PC-9 (cell line): ENCODE measurements at regions not wholly inside any gene's neighbourhood (a gene's known extent, or its start where the extent isn't known, plus 50 kb on each side); places are given as distances from the start of the nearest gene placed in this dataset.

Source experiments
- BruUV-seq: library from RNA; stranded (reverse); fragments of 400-500 nt; replicated peaks from 2 replicates; lab custom pipeline; 2021; lab: Mats Ljungman, UMichigan
- CTCF ChIA-PET: fragments of 300-600 bp; sonication (Branson Sonifier 250); formaldehyde crosslinking; loops from one replicate; lab custom pipeline; 2022; ENCODE audit warnings: antibody characterized with exemption; lab: Charles Lee
- POLR2A ChIA-PET: fragments of 300-600 bp; sonication (Branson Sonifier 250); formaldehyde crosslinking; loops from one replicate; lab custom pipeline; 2022; ENCODE audit warnings: antibody characterized with exemption; ENCODE audit not compliant: unreplicated experiment; lab: Charles Lee
- DNase-seq, 2 experiments: peaks; one replicate each; pipeline versions ENCODE4 v3.0.0 to v3.0.0-alpha.2; 2015 to 2022; ENCODE audit warnings: mixed read lengths in 1 of 2
- H2AFZ ChIP-seq: fragments of 200-600 bp; sonication (generic); 2 replicates; pipeline ENCODE4 v1.8.1; 2017; ENCODE audit warnings: antibody characterized with exemption
- H3F3A ChIP-seq: fragments of 200-600 bp; sonication (generic); 2 replicates; pipeline ENCODE4 v1.8.1; 2017; ENCODE audit warnings: antibody characterized with exemption, mild to moderate bottlenecking, low read depth; ENCODE audit not compliant: insufficient read depth
- H3K27ac ChIP-seq: fragments of 200-600 bp; sonication (generic); 2 replicates; pipeline ENCODE4 v1.6.1; 2016; ENCODE audit warnings: mixed run types
- H3K27me3 ChIP-seq: fragments of 200-600 bp; sonication (generic); 2 replicates; pipeline ENCODE4 v1.6.1; 2016; ENCODE audit warnings: low read depth, mixed run types; ENCODE audit not compliant: insufficient read depth
- H3K36me3 ChIP-seq: fragments of 200-600 bp; sonication (generic); 2 replicates; pipeline ENCODE4 v1.6.1; 2016; ENCODE audit warnings: low read depth, mixed run types
- H3K4me1 ChIP-seq: fragments of 200-600 bp; sonication (generic); replicated peaks from 2 replicates; pipeline ENCODE4 v1.6.1; 2016; ENCODE audit warnings: mixed run types; ENCODE audit not compliant: insufficient read depth
- H3K4me2 ChIP-seq: fragments of 200-600 bp; sonication (generic); 2 replicates; pipeline ENCODE4 v1.6.1; 2017; ENCODE audit warnings: mixed run types
- H3K4me3 ChIP-seq: fragments of 200-600 bp; sonication (generic); 2 replicates; pipeline ENCODE4 v1.6.1; 2016; ENCODE audit warnings: mixed run types
- H3K79me2 ChIP-seq: fragments of 200-600 bp; sonication (generic); 2 replicates; pipeline ENCODE4 v1.6.1; 2017; ENCODE audit warnings: low read depth, mixed run types
- H3K9me2 ChIP-seq: fragments of 200-600 bp; sonication (generic); 2 replicates; pipeline ENCODE4 v1.8.1; 2017; ENCODE audit warnings: mild to moderate bottlenecking; ENCODE audit not compliant: insufficient read depth
- H3K9me3 ChIP-seq: fragments of 200-600 bp; sonication (generic); 2 replicates; pipeline ENCODE4 v1.8.1; 2016; ENCODE audit warnings: low read depth; ENCODE audit not compliant: insufficient read depth
- H4K20me1 ChIP-seq: fragments of 200-600 bp; sonication (generic); 2 replicates; pipeline ENCODE4 v1.8.1; 2017; ENCODE audit not compliant: insufficient read depth
- EZH2 ChIP-seq: fragments of 200-600 bp; sonication (generic); IDR thresholded peaks from 2 replicates; pipeline ENCODE4 v1.8.0; 2017; ENCODE audit warnings: antibody characterized with exemption, low read depth
- intact Hi-C: fragments of 100-400 bp; cut with micrococcal nuclease; formaldehyde crosslinking; loops from one replicate; pipeline ENCODE4 v1.10.0; 2022; ENCODE audit not compliant: unreplicated experiment
- TF ChIP-seq, protein P1 (sequence below): fragments of 200-600 bp; sonication (generic); conservative IDR thresholded peaks from 2 replicates; pipeline ENCODE4 v1.6.1; 2017; ENCODE audit warnings: mixed run types, antibody characterized with exemption, mild to moderate bottlenecking, moderate library complexity

DNA sequence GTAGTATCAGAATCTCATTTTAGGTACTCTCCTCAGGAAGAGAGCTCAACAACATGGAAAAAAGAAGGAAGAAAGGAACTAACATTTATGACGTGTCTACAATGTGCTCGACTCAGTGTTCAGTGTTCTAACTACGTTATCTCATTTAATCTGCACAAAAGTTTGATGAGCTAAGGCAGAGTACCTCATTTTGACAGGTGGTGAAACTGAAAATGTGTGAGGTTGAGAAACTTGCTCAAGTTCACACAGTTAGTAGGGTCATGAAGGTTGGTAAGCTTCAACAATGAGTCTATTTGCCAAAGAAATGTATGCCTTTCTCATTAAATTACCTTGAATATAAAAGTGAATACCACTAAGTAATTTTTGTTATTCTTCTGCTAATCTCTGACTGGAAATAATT, 165.1 kb downstream of the CAAP1 start:
- ChIA-PET CTCF (no interaction called here), POLR2A (no interaction called here)
- no peaks in the 10 kb centered on the region for H3K9me3 ChIP-seq
- H3K79me2 ChIP-seq = no peaks in the 10 kb centered on the region
- no peak overlapping the region for H2AFZ ChIP-seq
- TF ChIP-seq, protein P1, sequence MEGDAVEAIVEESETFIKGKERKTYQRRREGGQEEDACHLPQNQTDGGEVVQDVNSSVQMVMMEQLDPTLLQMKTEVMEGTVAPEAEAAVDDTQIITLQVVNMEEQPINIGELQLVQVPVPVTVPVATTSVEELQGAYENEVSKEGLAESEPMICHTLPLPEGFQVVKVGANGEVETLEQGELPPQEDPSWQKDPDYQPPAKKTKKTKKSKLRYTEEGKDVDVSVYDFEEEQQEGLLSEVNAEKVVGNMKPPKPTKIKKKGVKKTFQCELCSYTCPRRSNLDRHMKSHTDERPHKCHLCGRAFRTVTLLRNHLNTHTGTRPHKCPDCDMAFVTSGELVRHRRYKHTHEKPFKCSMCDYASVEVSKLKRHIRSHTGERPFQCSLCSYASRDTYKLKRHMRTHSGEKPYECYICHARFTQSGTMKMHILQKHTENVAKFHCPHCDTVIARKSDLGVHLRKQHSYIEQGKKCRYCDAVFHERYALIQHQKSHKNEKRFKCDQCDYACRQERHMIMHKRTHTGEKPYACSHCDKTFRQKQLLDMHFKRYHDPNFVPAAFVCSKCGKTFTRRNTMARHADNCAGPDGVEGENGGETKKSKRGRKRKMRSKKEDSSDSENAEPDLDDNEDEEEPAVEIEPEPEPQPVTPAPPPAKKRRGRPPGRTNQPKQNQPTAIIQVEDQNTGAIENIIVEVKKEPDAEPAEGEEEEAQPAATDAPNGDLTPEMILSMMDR = no peak
- no TSS peak for BruUV-seq
- intact Hi-C loops = no loop called here
- no peak overlapping the region for H3K4me3 ChIP-seq
- H3K27me3 ChIP-seq = no peaks in the 10 kb centered on the region
- DNase-seq = no peak
- H3K27ac ChIP-seq = no peak overlapping the region
- no peaks in the 10 kb centered on the region for H4K20me1 ChIP-seq
- H3K9me2 ChIP-seq = no peaks in the 10 kb centered on the region
- no peaks in the 10 kb centered on the region for H3K4me1 ChIP-seq
- H3F3A ChIP-seq = no peaks in the 10 kb centered on the region
- H3K4me2 ChIP-seq = no peak overlapping the region
- no peaks in the 10 kb centered on the region for H3K36me3 ChIP-seq

DNA sequence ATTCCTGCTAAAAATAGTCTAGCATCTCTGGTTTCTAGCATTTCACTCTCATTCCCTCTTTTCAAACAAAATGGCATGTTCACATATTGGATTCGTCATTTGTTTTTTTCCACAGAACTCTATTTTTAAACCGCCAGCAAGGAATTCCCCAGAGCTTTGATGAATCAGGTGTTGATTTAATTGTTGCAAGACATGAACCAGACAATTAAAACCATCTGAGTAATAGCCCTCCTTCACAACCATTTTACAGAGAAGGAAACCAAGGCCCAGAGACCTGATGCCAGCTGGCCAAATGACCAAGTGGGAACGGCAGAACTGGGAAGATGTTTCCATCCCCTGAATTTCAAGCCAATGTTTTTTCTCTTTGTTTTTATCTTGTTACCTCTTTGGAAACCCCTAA, 167.0 kb downstream of the CAAP1 start:
- POLR2A ChIA-PET = no interaction called here
- no peak for DNase-seq
- Histone ChIP-seq H4K20me1 (no peaks in the 10 kb centered on the region), H3K9me2 (no peaks in the 10 kb centered on the region), H3K79me2 (no peaks in the 10 kb centered on the region), H3K36me3 (no peaks in the 10 kb centered on the region), H3K27me3 (no peaks in the 10 kb centered on the region), H3K27ac (no peak overlapping the region), H3K4me3 (no peak overlapping the region), H3K4me1 (no peaks in the 10 kb centered on the region), H2AFZ (no peak overlapping the region), H3K4me2 (no peak overlapping the region), H3F3A (no peaks in the 10 kb centered on the region), H3K9me3 (no peaks in the 10 kb centered on the region)
- TF ChIP-seq, protein P1 = no peak
- no peak for TF ChIP-seq EZH2
- intact Hi-C loops = no loop called here
- BruUV-seq = no TSS peak
- CTCF ChIA-PET = no interaction called here

DNA sequence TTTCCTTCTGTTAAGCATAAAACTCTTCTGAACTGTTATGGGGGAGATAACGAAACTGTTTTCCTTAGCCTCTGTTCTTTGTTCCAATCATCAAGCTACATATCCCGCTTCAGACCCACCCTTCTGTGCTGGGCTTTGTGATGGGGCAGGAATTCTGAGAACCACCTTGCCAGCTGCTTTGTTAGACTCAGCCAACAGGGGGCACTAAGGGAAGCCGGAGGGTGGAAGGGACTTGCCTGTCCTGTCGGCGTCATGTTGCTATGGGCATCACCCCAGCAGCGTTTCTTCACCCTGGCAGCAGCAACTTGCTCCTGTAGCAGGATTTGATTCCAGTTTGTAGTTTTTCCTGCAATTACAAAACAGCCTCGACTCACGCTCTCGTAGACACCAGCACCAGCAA, 169.1 kb downstream of the CAAP1 start:
- Histone ChIP-seq H3K4me2 (no peak overlapping the region), H3F3A (no peaks in the 10 kb centered on the region), H4K20me1 (no peaks in the 10 kb centered on the region), H3K9me2 (no peaks in the 10 kb centered on the region), H3K27me3 (no peaks in the 10 kb centered on the region), H3K36me3 (no peaks in the 10 kb centered on the region), H3K9me3 (no peaks in the 10 kb centered on the region), H2AFZ (no peak overlapping the region), H3K27ac (no peak overlapping the region), H3K4me3 (no peak overlapping the region), H3K79me2 (no peaks in the 10 kb centered on the region), H3K4me1 (no peaks in the 10 kb centered on the region)
- ChIA-PET POLR2A (no interaction called here), CTCF (no interaction called here)
- TF ChIP-seq, protein P1 = peak; percentile 47; the same call in 1 of the 2 replicates
- no peak for TF ChIP-seq EZH2
- intact Hi-C loops = no loop called here
- DNase-seq = peak in 1 of 2 experiments; percentile 5
- BruUV-seq = no TSS peak
